ENCODE measurements at regions not wholly inside any gene's neighbourhood (a gene's known extent, or its start where the extent isn't known, plus 50 kb on each side); places are given as distances from the start of the nearest gene placed in this dataset.

DNA sequence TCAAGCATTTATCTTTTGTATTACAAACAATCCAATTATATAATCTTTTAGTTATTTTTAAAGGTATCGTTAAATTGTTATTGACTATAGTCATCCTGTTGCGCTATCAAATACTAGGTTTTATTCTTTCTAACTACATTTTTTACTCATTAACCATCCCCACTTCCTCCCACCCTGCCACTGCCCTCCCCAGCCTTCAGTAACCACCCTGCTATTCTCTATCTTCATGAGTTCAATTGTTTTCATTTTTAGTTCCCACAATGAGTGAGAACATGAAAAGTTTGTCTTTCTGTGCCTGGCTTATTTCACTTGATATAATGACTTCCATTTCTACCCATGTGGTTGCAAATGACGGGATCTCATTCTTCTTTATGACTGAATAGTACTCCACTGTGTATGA lies 94.1 kb upstream of the MYOCD start:
- ChIA-PET POLR2A (no interaction called here), RAD21 (ENCODE audit: unreplicated experiment) (no interaction called here), SMC1A (ENCODE audit: uncharacterized antibody, unreplicated experiment) (no interaction called here), CTCF (no interaction called here)
- 31% methylated on average over 3 of the region's 3 CpGs for WGBS (ENCODE audit: insufficient coverage, insufficient replicate concordance, low lambda C conversion rate, missing lambda C conversion rate)
- H2AFZ ChIP-seq (ENCODE audit: control insufficient read depth, low read depth, low read length): no peak overlapping the region
- TF ChIP-seq CREM (IDR thresholded peaks at IDR 0.05; ENCODE audit: low read depth): no peak
- TF ChIP-seq ZNF207 (IDR thresholded peaks at IDR 0.05; ENCODE audit: borderline replicate concordance): no peak
- no peak for TF ChIP-seq E2F4 (IDR thresholded peaks at IDR 0.05; ENCODE audit: low read depth, low read length)
- TF ChIP-seq ZBED1 (IDR thresholded peaks at IDR 0.05; ENCODE audit: borderline replicate concordance): no peak
- TF ChIP-seq RBBP5 (conservative IDR thresholded peaks at IDR 0.05): no peak
- no peak for TF ChIP-seq MYC (IDR thresholded peaks at IDR 0.05; ENCODE audit: insufficient read depth, insufficient read length, insufficient replicate concordance, low read length, severe bottlenecking)
- no peak for TF ChIP-seq LARP7 (IDR thresholded peaks at IDR 0.05)
- no peak for TF ChIP-seq DPF2 (IDR thresholded peaks at IDR 0.05)
- TF ChIP-seq POLR2AphosphoS2 (IDR thresholded peaks at IDR 0.05; ENCODE audit: low read depth, low read length): no peak
- TF ChIP-seq JUNB (IDR thresholded peaks at IDR 0.05): no peak
- TF ChIP-seq, protein P1, sequence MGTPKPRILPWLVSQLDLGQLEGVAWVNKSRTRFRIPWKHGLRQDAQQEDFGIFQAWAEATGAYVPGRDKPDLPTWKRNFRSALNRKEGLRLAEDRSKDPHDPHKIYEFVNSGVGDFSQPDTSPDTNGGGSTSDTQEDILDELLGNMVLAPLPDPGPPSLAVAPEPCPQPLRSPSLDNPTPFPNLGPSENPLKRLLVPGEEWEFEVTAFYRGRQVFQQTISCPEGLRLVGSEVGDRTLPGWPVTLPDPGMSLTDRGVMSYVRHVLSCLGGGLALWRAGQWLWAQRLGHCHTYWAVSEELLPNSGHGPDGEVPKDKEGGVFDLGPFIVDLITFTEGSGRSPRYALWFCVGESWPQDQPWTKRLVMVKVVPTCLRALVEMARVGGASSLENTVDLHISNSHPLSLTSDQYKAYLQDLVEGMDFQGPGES (IDR thresholded peaks at IDR 0.05): no peak
- TF ChIP-seq FOXK2 (IDR thresholded peaks at IDR 0.05): no peak
- TF ChIP-seq NFXL1 (IDR thresholded peaks at IDR 0.05; ENCODE audit: borderline replicate concordance): no peak
- no peak for TF ChIP-seq ATF7 (IDR thresholded peaks at IDR 0.05; ENCODE audit: low read depth)
- no peak for TF ChIP-seq KLF5 (IDR thresholded peaks at IDR 0.05; ENCODE audit: partially characterized antibody)
- no peak for TF ChIP-seq MTA2 (IDR thresholded peaks at IDR 0.05; ENCODE audit: low read depth)
- TF ChIP-seq CTCF (IDR thresholded peaks at IDR 0.05 in 2 of 3, conservative IDR thresholded peaks at IDR 0.05 in 1 of 3; ENCODE audit: control insufficient read depth in 2 of 3, extremely low read depth in 1 of 3, insufficient read depth in 1 of 3, low read depth in 3 of 3, low read length in 3 of 3): no peak
- no peak for TF ChIP-seq PAX8 (IDR thresholded peaks at IDR 0.05)
- TF ChIP-seq FOXM1 (IDR thresholded peaks at IDR 0.05; ENCODE audit: low read depth, low read length): no peak
- no TSS peak for BruUV-seq (replicated peaks)
- no peak overlapping the region for H3K4me3 ChIP-seq
- no peaks in the 10 kb centered on the region; the same call in 1 of the 2 replicates for H3K4me1 ChIP-seq (ENCODE audit: control insufficient read depth, insufficient read depth, low read length)
- no peak overlapping the region for H3K9ac ChIP-seq (ENCODE audit: control insufficient read depth, insufficient read depth, low read length)
- no peak for ATAC-seq
- H3K27ac ChIP-seq (ENCODE audit: control insufficient read depth, insufficient read depth): no peak overlapping the region
- H4K20me1 ChIP-seq (ENCODE audit: control insufficient read depth, insufficient read depth): no peaks in the 10 kb centered on the region
- no peaks in the 10 kb centered on the region for H3K36me3 ChIP-seq (ENCODE audit: control insufficient read depth in 2 of 2, insufficient read depth in 2 of 2, low read length in 1 of 2)
- H3K4me2 ChIP-seq (ENCODE audit: control insufficient read depth, insufficient read depth): no peak overlapping the region
- no peak for FAIRE-seq
- DNase-seq (ENCODE audit: low read depth, low spot score): no peak
- no peaks in the 10 kb centered on the region for H3K27me3 ChIP-seq (replicated peaks in 1 of 2; ENCODE audit: control insufficient read depth in 2 of 2, insufficient read depth in 2 of 2, low read length in 1 of 2)
- intact Hi-C loops (cut with micrococcal nuclease; ENCODE audit: unreplicated experiment) (no loop called here), in situ Hi-C loops (cut with MboI) (no loop called here)
- H3K9me3 ChIP-seq (replicated peaks; ENCODE audit: control insufficient read depth, insufficient read depth, low read length): no peaks in the 10 kb centered on the region
- no peaks in the 10 kb centered on the region for H3K79me2 ChIP-seq (ENCODE audit: control insufficient read depth, insufficient read depth, low read length)

All from GM12878 (cell line).